Fibroblast of lung (primary cell): ENCODE measurements at regions not wholly inside any gene's neighbourhood (a gene's known extent, or its start where the extent isn't known, plus 50 kb on each side); places are given as distances from the start of the nearest gene placed in this dataset.

Experiments used
- DNase-seq, 2 donors: peaks; one replicate each; pipeline versions ENCODE4 v3.0.0 to v3.0.0-alpha.2; 2010; ENCODE audit warnings: low read depth in 2 of 2
- H2AFZ ChIP-seq: 2 replicates; pipeline ENCODE4 v1.5.1; 2012; ENCODE audit warnings: low read length, control low read depth, inconsistent platforms
- H3K27ac ChIP-seq: 2 replicates; pipeline ENCODE4 v1.5.1; 2011; ENCODE audit warnings: low read length, control low read depth; ENCODE audit not compliant: insufficient read depth
- H3K27me3 ChIP-seq: 2 replicates; pipeline ENCODE4 v1.5.1; 2011; ENCODE audit warnings: mild to moderate bottlenecking, low read length; ENCODE audit not compliant: control insufficient read depth, insufficient read depth
- H3K36me3 ChIP-seq: 2 replicates; pipeline ENCODE4 v1.5.1; 2011; ENCODE audit warnings: low read length; ENCODE audit not compliant: control insufficient read depth, insufficient read depth
- H3K4me1 ChIP-seq: 2 replicates; pipeline ENCODE4 v1.5.1; 2011; ENCODE audit warnings: low read length; ENCODE audit not compliant: control insufficient read depth, insufficient read depth; ENCODE audit errors: extremely low read depth
- H3K4me2 ChIP-seq: 2 replicates; pipeline ENCODE4 v1.5.1; 2011; ENCODE audit warnings: low read length, control low read depth; ENCODE audit not compliant: insufficient read depth; ENCODE audit errors: extremely low read depth
- H3K4me3 ChIP-seq, 4 experiments: fragments of 200-600 bp in 1 of 4; sonication (generic) in 1 of 4; replicated peaks in 1 of 4; 2 replicates each; pipeline ENCODE4 v1.5.1; 2011 to 2016; ENCODE audit warnings: low read length in 4 of 4, low read depth in 3 of 4, mild to moderate bottlenecking in 3 of 4, control low read depth in 2 of 4, inconsistent platforms in 1 of 4, mixed read lengths in 1 of 4; ENCODE audit not compliant: insufficient read depth in 1 of 4; ENCODE audit errors: control extremely low read depth in 1 of 4
- H3K79me2 ChIP-seq: 2 replicates; pipeline ENCODE4 v1.5.1; 2012; ENCODE audit warnings: mild to moderate bottlenecking, low read length, inconsistent platforms; ENCODE audit not compliant: control insufficient read depth, insufficient read depth
- H3K9ac ChIP-seq: 2 replicates; pipeline ENCODE4 v1.5.1; 2011; ENCODE audit warnings: mild to moderate bottlenecking, low read length, control low read depth; ENCODE audit not compliant: insufficient read depth
- H3K9me3 ChIP-seq: 2 replicates; pipeline ENCODE4 v1.5.1; 2012; ENCODE audit warnings: low read depth, low read length; ENCODE audit not compliant: control insufficient read depth, insufficient read depth
- H4K20me1 ChIP-seq: 2 replicates; pipeline ENCODE4 v1.5.1; 2011; ENCODE audit warnings: low read length; ENCODE audit not compliant: control insufficient read depth, insufficient read depth; ENCODE audit errors: extremely low read depth
- EZH2 ChIP-seq: IDR thresholded peaks from 2 replicates; pipeline ENCODE4 v1.5.1; 2012; ENCODE audit warnings: low read length, control low read depth, mild to moderate bottlenecking; ENCODE audit errors: missing control alignments
- TF ChIP-seq, protein P1 (sequence below), 2 donors: IDR thresholded peaks in 1 of 2; conservative IDR thresholded peaks in 1 of 2; 1 replicate in 1 of 2; 2 replicates in 1 of 2; pipeline ENCODE4 v1.5.1; 2011 to 2012; ENCODE audit warnings: low read length in 2 of 2, control low read depth in 1 of 2, inconsistent platforms in 1 of 2, low read depth in 1 of 2, mild to moderate bottlenecking in 1 of 2

DNA sequence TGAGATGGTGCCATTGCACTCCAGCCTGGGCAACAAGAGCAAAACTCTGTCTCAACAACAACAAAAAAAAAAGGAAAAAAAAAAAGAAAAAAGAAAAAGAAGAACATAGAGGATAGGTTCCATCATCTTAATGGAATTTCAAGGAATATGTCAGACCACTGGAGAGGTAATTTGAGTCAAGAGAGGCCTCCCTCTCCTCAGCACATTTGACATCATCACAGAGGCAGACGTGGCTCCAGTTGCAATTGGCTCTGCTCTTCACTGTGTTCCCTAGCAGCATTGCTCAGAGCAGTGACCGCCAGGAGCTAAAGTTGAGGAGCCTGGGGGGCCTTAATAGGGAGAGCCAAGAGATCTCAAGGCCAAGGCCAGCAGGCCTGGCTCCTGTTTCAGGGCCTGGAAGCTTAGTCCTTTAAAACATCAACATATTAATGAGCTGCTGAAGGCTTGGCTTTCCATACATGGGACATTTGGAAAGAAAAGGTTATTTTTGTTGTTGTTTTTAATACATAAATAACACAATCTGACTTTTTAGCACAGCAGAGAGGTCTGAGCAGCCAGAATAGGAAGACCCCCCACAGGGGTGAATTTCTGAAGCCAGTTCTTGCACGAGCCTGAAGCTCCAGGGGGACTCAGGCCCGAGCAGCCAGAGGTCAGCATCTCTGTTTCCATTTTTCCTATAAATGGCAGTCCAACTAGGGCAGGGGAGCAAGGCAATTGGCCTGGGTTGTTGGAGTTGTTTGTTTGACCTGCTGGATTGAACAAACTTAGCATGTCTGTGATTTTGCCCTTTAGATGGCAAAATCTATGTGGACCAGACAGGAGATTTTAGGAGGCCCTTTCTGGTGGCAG lies 118.3 kb upstream of the FGGY start:
- Histone ChIP-seq H3K27me3 (no peaks in the 10 kb centered on the region), H2AFZ (no peak overlapping the region), H4K20me1 (no peaks in the 10 kb centered on the region), H3K36me3 (no peaks in the 10 kb centered on the region), H3K4me3 (no peak overlapping the region), H3K9ac (no peak overlapping the region), H3K79me2 (no peaks in the 10 kb centered on the region), H3K4me2 (no peak overlapping the region), H3K27ac (no peak overlapping the region), H3K4me1 (peaks cover 10% of the 10 kb centered on the region), H3K9me3 (no peaks in the 10 kb centered on the region)
- TF ChIP-seq EZH2: no peak
- TF ChIP-seq, protein P1, sequence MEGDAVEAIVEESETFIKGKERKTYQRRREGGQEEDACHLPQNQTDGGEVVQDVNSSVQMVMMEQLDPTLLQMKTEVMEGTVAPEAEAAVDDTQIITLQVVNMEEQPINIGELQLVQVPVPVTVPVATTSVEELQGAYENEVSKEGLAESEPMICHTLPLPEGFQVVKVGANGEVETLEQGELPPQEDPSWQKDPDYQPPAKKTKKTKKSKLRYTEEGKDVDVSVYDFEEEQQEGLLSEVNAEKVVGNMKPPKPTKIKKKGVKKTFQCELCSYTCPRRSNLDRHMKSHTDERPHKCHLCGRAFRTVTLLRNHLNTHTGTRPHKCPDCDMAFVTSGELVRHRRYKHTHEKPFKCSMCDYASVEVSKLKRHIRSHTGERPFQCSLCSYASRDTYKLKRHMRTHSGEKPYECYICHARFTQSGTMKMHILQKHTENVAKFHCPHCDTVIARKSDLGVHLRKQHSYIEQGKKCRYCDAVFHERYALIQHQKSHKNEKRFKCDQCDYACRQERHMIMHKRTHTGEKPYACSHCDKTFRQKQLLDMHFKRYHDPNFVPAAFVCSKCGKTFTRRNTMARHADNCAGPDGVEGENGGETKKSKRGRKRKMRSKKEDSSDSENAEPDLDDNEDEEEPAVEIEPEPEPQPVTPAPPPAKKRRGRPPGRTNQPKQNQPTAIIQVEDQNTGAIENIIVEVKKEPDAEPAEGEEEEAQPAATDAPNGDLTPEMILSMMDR (conservative IDR thresholded peaks at IDR 0.05 in 1 of 2, IDR thresholded peaks at IDR 0.05 in 1 of 2; ENCODE audit: low read depth in 1 of 2, low read length in 2 of 2): no peak
- DNase-seq: peak; percentile 76 to 89

DNA sequence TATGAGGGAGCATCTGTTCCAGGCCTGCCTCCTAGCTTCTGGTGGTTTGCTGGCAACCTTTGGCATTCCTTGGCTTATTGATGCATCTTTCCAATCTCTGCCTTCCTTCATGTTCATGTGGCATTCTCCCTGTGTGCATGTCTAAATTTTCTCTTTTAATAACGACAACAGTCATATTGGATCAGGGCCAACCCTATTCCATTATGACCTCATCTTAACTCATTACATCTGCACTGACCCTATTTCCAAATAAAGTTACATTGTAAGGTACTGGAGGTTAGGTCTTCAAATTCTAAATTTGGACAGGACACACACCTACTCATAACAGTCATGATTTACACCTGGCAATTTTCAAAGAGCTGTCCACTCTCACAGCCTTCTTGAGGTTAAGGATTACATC lies 117.2 kb upstream of the FGGY start:
- H3K4me3 ChIP-seq: no peak overlapping the region
- H3K9me3 ChIP-seq: no peaks in the 10 kb centered on the region
- no peak overlapping the region for H2AFZ ChIP-seq
- H3K27ac ChIP-seq: no peak overlapping the region
- H3K27me3 ChIP-seq: no peaks in the 10 kb centered on the region
- no peak for TF ChIP-seq EZH2
- TF ChIP-seq, protein P1 (conservative IDR thresholded peaks at IDR 0.05 in 1 of 2, IDR thresholded peaks at IDR 0.05 in 1 of 2; ENCODE audit: low read depth in 1 of 2, low read length in 2 of 2): no peak
- H3K36me3 ChIP-seq: no peaks in the 10 kb centered on the region
- H3K79me2 ChIP-seq: no peaks in the 10 kb centered on the region
- peak in 1 of 2 donors; percentile 35 for DNase-seq
- H3K9ac ChIP-seq: no peak overlapping the region
- no peak overlapping the region for H3K4me2 ChIP-seq
- H4K20me1 ChIP-seq: no peaks in the 10 kb centered on the region
- H3K4me1 ChIP-seq: peaks cover 5% of the 10 kb centered on the region

DNA sequence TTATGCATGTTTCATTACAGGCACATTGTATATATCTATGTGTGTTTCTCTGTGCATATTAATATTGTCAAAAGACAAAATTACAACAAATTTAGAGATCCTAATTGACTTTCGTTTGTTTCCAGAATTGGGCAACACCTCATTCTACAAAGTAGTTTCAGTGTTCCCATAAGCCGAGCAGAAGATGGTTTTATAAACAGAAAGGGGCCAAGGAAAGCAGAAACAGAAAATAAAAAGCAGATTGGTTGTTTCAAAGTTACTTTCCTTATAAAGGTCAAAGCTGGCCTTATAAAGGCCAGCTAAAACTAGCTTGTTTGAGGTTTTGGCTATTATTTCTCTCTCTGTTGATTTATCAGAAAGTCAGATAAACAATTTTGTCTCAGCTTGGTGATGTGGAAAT lies 116.2 kb upstream of the FGGY start:
- TF ChIP-seq, protein P1 (conservative IDR thresholded peaks at IDR 0.05 in 1 of 2, IDR thresholded peaks at IDR 0.05 in 1 of 2; ENCODE audit: low read depth in 1 of 2, low read length in 2 of 2): no peak
- TF ChIP-seq EZH2: no peak
- no peak overlapping the region for H2AFZ ChIP-seq

More for the DNA sequence above, 116.2 kb upstream of the FGGY start:
- H3K79me2 ChIP-seq: no peaks in the 10 kb centered on the region
- no peak overlapping the region for H3K27ac ChIP-seq
- no peaks in the 10 kb centered on the region for H4K20me1 ChIP-seq
- no peak overlapping the region for H3K4me3 ChIP-seq
- H3K27me3 ChIP-seq: no peaks in the 10 kb centered on the region
- peaks cover 5% of the 10 kb centered on the region for H3K4me1 ChIP-seq
- no peaks in the 10 kb centered on the region for H3K9me3 ChIP-seq
- peak in 1 of 2 donors; percentile 93 for DNase-seq
- no peak overlapping the region for H3K4me2 ChIP-seq
- no peaks in the 10 kb centered on the region for H3K36me3 ChIP-seq
- H3K9ac ChIP-seq: no peak overlapping the region
